Adrenal gland (tissue), 5 donors: ENCODE measurements at regions not wholly inside any gene's neighbourhood (a gene's known extent, or its start where the extent isn't known, plus 50 kb on each side); places are given as distances from the start of the nearest gene placed in this dataset.

ENCODE experiments used
- POLR2A ChIP-seq, 2 donors: fragments of 450-650 bp; IDR thresholded peaks; one replicate each; pipeline ENCODE4 v1.6.1; 2017; ENCODE audit warnings: antibody characterized with exemption in 2 of 2, mild to moderate bottlenecking in 2 of 2, moderate library complexity in 1 of 2
- TF ChIP-seq, protein P1 (sequence below), 6 experiments: fragments of 450-650 bp in 4 of 6; fragments of 200-600 bp in 2 of 6; sonication (generic) in 1 of 6; IDR thresholded peaks; 1 replicate in 5 of 6; 2 replicates in 1 of 6; pipeline versions ENCODE4 v1.5.1 to v1.8.0; 2016 to 2021; ENCODE audit warnings: antibody characterized with exemption in 6 of 6, mild to moderate bottlenecking in 2 of 6, moderate library complexity in 1 of 6
- donor health status: DM: no; HTN: no; CAD: no.

- TF ChIP-seq, protein P1, sequence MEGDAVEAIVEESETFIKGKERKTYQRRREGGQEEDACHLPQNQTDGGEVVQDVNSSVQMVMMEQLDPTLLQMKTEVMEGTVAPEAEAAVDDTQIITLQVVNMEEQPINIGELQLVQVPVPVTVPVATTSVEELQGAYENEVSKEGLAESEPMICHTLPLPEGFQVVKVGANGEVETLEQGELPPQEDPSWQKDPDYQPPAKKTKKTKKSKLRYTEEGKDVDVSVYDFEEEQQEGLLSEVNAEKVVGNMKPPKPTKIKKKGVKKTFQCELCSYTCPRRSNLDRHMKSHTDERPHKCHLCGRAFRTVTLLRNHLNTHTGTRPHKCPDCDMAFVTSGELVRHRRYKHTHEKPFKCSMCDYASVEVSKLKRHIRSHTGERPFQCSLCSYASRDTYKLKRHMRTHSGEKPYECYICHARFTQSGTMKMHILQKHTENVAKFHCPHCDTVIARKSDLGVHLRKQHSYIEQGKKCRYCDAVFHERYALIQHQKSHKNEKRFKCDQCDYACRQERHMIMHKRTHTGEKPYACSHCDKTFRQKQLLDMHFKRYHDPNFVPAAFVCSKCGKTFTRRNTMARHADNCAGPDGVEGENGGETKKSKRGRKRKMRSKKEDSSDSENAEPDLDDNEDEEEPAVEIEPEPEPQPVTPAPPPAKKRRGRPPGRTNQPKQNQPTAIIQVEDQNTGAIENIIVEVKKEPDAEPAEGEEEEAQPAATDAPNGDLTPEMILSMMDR (IDR thresholded peaks at IDR 0.05) = no peak
- TF ChIP-seq POLR2A (IDR thresholded peaks at IDR 0.05) = no peak
These were observed 193.3 kb upstream of the KRR1 start for GRCh38 chr12:75704664-75705063.
